ENCODE measurements at regions not wholly inside any gene's neighbourhood (a gene's known extent, or its start where the extent isn't known, plus 50 kb on each side); places are given as distances from the start of the nearest gene placed in this dataset.

DNA sequence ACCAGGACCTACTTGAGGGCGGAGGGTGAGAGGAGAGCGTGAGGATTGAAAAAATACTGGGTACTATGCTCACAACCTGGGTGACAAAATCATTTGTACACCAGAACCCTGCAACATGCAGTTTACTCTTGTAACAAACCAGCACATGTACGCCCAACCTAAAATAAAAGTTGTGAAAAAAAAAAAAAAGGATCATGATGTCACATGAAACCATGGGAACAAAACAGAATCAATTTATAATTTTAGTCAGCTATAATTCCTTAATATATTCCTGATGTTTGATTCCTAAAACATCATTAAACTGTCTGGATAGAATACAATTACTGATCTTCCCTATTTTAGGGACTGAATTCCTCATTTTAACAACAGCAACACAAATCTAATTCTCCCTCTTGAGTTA, 160.6 kb upstream of the SPRY2 start:
- no peak overlapping the region for H2AFZ ChIP-seq (ENCODE audit: insufficient read depth, low read depth, low read length, poor library complexity, severe bottlenecking)
- no peaks in the 10 kb centered on the region for H4K20me1 ChIP-seq (ENCODE audit: control insufficient read depth, insufficient read depth, low read length, poor library complexity, severe bottlenecking)
- no peak overlapping the region for H3K27ac ChIP-seq (ENCODE audit: low read length in 2 of 2)
- Mint-ChIP-seq H3K27ac (no peak overlapping the region), H3K27me3 (no peaks in the 10 kb centered on the region), H3K9me3 (ENCODE audit: insufficient read depth) (peaks cover 2% of the 10 kb centered on the region), H3K4me3 (no peak overlapping the region), H3K4me1 (no peaks in the 10 kb centered on the region)
- ChIA-PET POLR2A (no interaction called here), CTCF (no interaction called here)
- no peaks in the 10 kb centered on the region for H3K36me3 ChIP-seq (replicated peaks in 1 of 2; ENCODE audit: control extremely low read depth in 1 of 2, control insufficient read depth in 1 of 2, extremely low read depth in 1 of 2, insufficient read depth in 2 of 2, low read length in 1 of 2)
- H3K79me2 ChIP-seq (ENCODE audit: control insufficient read depth, insufficient read depth, low read length) = no peaks in the 10 kb centered on the region
- H3K9ac ChIP-seq (ENCODE audit: low read length) = no peak overlapping the region
- H3K9me3 ChIP-seq (ENCODE audit: control extremely low read depth in 1 of 3, control insufficient read depth in 2 of 3, insufficient read depth in 1 of 3, low read length in 2 of 3) = peaks cover 0 to 1% (median 0%) of the 10 kb centered on the region in 3 donors
- H3K4me1 ChIP-seq (ENCODE audit: control insufficient read depth in 2 of 2, insufficient read depth in 2 of 2, low read length in 2 of 2) = no peaks in the 10 kb centered on the region
- no peaks in the 10 kb centered on the region for H3K27me3 ChIP-seq (replicated peaks in 1 of 4; ENCODE audit: control extremely low read depth in 1 of 4, control insufficient read depth in 3 of 4, insufficient read depth in 4 of 4, low read length in 3 of 4)
- H3K4me2 ChIP-seq (replicated peaks; ENCODE audit: low read depth, low read length, poor library complexity, severe bottlenecking) = no peak overlapping the region
- intact Hi-C loops (cut with micrococcal nuclease) = no loop called here
- WGBS (ENCODE audit: insufficient coverage) = no CpG with 5 or more reads among the region's 3 CpGs
- ATAC-seq (ENCODE audit: low read depth) (no peak), DNase-seq (no peak)
- H3K4me3 ChIP-seq (ENCODE audit: control extremely low read depth in 1 of 5, extremely low read depth in 1 of 5, insufficient read depth in 1 of 5, low read depth in 2 of 5, low read length in 4 of 5) = no peak overlapping the region
- TF ChIP-seq EZH2 (IDR thresholded peaks at IDR 0.05; ENCODE audit: borderline replicate concordance, insufficient read depth, low read depth, low read length, poor library complexity, severe bottlenecking) = no peak
- TF ChIP-seq, protein P1, sequence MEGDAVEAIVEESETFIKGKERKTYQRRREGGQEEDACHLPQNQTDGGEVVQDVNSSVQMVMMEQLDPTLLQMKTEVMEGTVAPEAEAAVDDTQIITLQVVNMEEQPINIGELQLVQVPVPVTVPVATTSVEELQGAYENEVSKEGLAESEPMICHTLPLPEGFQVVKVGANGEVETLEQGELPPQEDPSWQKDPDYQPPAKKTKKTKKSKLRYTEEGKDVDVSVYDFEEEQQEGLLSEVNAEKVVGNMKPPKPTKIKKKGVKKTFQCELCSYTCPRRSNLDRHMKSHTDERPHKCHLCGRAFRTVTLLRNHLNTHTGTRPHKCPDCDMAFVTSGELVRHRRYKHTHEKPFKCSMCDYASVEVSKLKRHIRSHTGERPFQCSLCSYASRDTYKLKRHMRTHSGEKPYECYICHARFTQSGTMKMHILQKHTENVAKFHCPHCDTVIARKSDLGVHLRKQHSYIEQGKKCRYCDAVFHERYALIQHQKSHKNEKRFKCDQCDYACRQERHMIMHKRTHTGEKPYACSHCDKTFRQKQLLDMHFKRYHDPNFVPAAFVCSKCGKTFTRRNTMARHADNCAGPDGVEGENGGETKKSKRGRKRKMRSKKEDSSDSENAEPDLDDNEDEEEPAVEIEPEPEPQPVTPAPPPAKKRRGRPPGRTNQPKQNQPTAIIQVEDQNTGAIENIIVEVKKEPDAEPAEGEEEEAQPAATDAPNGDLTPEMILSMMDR (IDR thresholded peaks at IDR 0.05) = no peak

DNA sequence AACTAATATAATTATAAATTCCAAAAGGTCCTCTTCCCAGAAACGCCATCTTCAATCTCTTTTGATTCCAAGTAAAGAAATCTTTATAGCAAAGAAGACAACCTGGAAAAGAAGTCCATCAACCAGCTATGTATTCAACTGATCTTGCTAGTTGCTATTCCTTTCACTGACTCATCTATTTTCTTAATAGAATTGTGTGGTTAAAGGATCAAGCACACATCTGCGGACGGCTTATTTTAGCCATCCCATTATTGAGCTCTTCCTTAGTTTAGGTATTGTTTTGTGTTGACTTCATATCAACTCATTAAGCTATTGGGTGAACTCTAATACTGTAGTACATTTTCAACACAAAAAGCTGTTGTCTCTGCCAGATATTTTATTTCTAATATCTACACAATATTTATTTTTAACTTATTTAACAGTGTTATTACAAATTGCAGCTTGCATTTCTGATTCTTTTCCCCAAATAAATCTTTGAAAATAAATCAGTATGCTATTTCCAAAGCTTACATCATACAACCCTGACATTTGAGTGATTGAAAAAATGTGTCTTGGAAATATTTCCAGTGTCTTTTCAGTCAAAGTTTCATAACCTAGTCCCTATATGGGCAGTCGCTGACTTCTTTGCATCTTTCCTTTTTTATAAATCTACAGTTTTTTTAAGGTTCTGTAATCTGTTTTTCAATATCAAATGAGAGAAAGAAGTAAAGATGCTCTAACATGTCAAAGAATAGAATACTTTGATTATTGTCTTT, 158.8 kb upstream of the SPRY2 start:
- Mint-ChIP-seq H3K9me3 (ENCODE audit: insufficient read depth) (no peaks in the 10 kb centered on the region), H3K4me1 (no peaks in the 10 kb centered on the region), H3K27ac (no peak overlapping the region), H3K27me3 (no peaks in the 10 kb centered on the region), H3K4me3 (no peak overlapping the region)
- ATAC-seq (ENCODE audit: low read depth) (no peak), DNase-seq (no peak)
- no peak for TF ChIP-seq EZH2 (IDR thresholded peaks at IDR 0.05; ENCODE audit: borderline replicate concordance, insufficient read depth, low read depth, low read length, poor library complexity, severe bottlenecking)
- TF ChIP-seq, protein P1 (IDR thresholded peaks at IDR 0.05) = no peak
- H3K79me2 ChIP-seq (ENCODE audit: control insufficient read depth, insufficient read depth, low read length) = no peaks in the 10 kb centered on the region
- CTCF ChIA-PET = no interaction called here
- no peaks in the 10 kb centered on the region for H3K4me1 ChIP-seq (ENCODE audit: control insufficient read depth in 2 of 2, insufficient read depth in 2 of 2, low read length in 2 of 2)
- H4K20me1 ChIP-seq (ENCODE audit: control insufficient read depth, insufficient read depth, low read length, poor library complexity, severe bottlenecking) = no peaks in the 10 kb centered on the region
- H2AFZ ChIP-seq (ENCODE audit: insufficient read depth, low read depth, low read length, poor library complexity, severe bottlenecking) = no peak overlapping the region
- no peak overlapping the region for H3K9ac ChIP-seq (ENCODE audit: low read length)
- POLR2A ChIA-PET = no interaction called here
- H3K4me2 ChIP-seq (replicated peaks; ENCODE audit: low read depth, low read length, poor library complexity, severe bottlenecking) = no peak overlapping the region
- H3K9me3 ChIP-seq (ENCODE audit: control extremely low read depth in 1 of 3, control insufficient read depth in 2 of 3, insufficient read depth in 1 of 3, low read length in 2 of 3) = no peaks in the 10 kb centered on the region
- no peak overlapping the region for H3K4me3 ChIP-seq (ENCODE audit: control extremely low read depth in 1 of 5, extremely low read depth in 1 of 5, insufficient read depth in 1 of 5, low read depth in 2 of 5, low read length in 4 of 5)
- H3K27ac ChIP-seq (ENCODE audit: low read length in 2 of 2) = no peak overlapping the region
- H3K27me3 ChIP-seq (replicated peaks in 1 of 4; ENCODE audit: control extremely low read depth in 1 of 4, control insufficient read depth in 3 of 4, insufficient read depth in 4 of 4, low read length in 3 of 4) = no peaks in the 10 kb centered on the region
- no CpG with 5 or more reads among the region's 4 CpGs for WGBS (ENCODE audit: insufficient coverage)
- H3K36me3 ChIP-seq (replicated peaks in 1 of 2; ENCODE audit: control extremely low read depth in 1 of 2, control insufficient read depth in 1 of 2, extremely low read depth in 1 of 2, insufficient read depth in 2 of 2, low read length in 1 of 2) = no peaks in the 10 kb centered on the region
- intact Hi-C loops (cut with micrococcal nuclease) = no loop called here
